ENCODE measurements at regions not wholly inside any gene's neighbourhood (a gene's known extent, or its start where the extent isn't known, plus 50 kb on each side); places are given as distances from the start of the nearest gene placed in this dataset.

DNA sequence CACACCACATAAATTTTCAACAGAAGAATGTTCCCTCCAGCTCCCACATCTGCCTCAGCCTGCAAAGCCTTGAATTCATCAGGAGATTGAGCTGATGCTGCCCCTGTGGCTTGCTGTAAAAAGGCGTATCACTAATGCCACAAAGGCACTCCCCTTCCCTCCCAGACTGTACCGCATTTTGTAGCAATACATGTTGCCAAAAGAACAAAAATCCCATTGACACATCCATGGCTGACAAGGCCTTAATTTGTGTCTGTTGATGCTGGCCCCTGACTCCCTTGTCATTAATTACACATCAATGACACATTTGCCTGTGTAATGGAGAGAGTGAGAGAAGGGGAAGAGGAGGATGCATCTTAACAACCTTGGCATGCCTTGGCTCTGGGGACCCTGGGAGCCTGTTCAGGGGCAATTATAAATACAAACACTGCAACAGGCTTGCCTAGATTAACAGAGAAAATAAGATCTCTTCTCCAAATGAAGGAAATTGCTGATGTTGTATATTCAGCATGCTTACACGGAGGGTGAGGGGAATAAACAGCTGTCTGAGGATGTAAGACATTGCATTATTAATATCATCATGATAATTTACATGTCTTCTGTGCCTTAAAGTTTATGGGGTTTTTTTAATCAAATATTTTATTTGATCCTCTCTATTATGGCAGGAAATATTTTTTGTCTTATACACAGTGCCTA is 264.0 kb downstream of the SUCLG1 start:
- no peak overlapping the region for H3K27ac ChIP-seq (ENCODE audit: control insufficient read depth, insufficient read depth, low read length)
- no peak overlapping the region for H2AFZ ChIP-seq (ENCODE audit: control insufficient read depth, low read length)
- dilution Hi-C loops (cut with MboI; ENCODE audit: extremely low pct_ligation_motif_present, low sequenced_read_pairs) = no loop called here
- H3K36me3 ChIP-seq (ENCODE audit: control insufficient read depth in 2 of 2, extremely low read depth in 1 of 2, insufficient read depth in 2 of 2, low read length in 2 of 2) = no peaks in the 10 kb centered on the region
- H3K4me3 ChIP-seq (ENCODE audit: control insufficient read depth in 2 of 3, extremely low read depth in 1 of 3, insufficient read depth in 2 of 3, low read depth in 1 of 3, low read length in 3 of 3) = no peak overlapping the region
- no peaks in the 10 kb centered on the region for H3K4me1 ChIP-seq (ENCODE audit: control insufficient read depth, extremely low read depth, insufficient read depth, low read length)
- no peaks in the 10 kb centered on the region for H3K9me1 ChIP-seq (ENCODE audit: control insufficient read depth, extremely low read depth, insufficient read depth, low read length)
- H3K4me2 ChIP-seq (ENCODE audit: control insufficient read depth, extremely low read depth, insufficient read depth, low read depth, low read length) = no peak overlapping the region
- FAIRE-seq (no peak), DNase-seq (ENCODE audit: low read depth, low spot score) (no peak)
- H4K20me1 ChIP-seq (ENCODE audit: control insufficient read depth, extremely low read depth, insufficient read depth, low read length) = no peaks in the 10 kb centered on the region
- no peaks in the 10 kb centered on the region for H3K9me3 ChIP-seq (ENCODE audit: control insufficient read depth, low read depth, low read length)
- H3K79me2 ChIP-seq (ENCODE audit: control insufficient read depth, insufficient read depth, low read length) = no peaks in the 10 kb centered on the region
- no peaks in the 10 kb centered on the region for H3K27me3 ChIP-seq (ENCODE audit: control insufficient read depth, extremely low read depth, insufficient read depth, low read length)
- no peak overlapping the region for H3K9ac ChIP-seq (ENCODE audit: control insufficient read depth, extremely low read depth, insufficient read depth, low read length)
- no peak for TF ChIP-seq EZH2 (IDR thresholded peaks at IDR 0.05; ENCODE audit: low read length)
- TF ChIP-seq, protein P1, sequence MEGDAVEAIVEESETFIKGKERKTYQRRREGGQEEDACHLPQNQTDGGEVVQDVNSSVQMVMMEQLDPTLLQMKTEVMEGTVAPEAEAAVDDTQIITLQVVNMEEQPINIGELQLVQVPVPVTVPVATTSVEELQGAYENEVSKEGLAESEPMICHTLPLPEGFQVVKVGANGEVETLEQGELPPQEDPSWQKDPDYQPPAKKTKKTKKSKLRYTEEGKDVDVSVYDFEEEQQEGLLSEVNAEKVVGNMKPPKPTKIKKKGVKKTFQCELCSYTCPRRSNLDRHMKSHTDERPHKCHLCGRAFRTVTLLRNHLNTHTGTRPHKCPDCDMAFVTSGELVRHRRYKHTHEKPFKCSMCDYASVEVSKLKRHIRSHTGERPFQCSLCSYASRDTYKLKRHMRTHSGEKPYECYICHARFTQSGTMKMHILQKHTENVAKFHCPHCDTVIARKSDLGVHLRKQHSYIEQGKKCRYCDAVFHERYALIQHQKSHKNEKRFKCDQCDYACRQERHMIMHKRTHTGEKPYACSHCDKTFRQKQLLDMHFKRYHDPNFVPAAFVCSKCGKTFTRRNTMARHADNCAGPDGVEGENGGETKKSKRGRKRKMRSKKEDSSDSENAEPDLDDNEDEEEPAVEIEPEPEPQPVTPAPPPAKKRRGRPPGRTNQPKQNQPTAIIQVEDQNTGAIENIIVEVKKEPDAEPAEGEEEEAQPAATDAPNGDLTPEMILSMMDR (optimal IDR thresholded peaks at IDR 0.05 in 1 of 3, IDR thresholded peaks at IDR 0.05 in 1 of 3, conservative IDR thresholded peaks at IDR 0.05 in 1 of 3; ENCODE audit: extremely low read depth in 1 of 3, insufficient read depth in 2 of 3, low read length in 3 of 3) = no peak

DNA sequence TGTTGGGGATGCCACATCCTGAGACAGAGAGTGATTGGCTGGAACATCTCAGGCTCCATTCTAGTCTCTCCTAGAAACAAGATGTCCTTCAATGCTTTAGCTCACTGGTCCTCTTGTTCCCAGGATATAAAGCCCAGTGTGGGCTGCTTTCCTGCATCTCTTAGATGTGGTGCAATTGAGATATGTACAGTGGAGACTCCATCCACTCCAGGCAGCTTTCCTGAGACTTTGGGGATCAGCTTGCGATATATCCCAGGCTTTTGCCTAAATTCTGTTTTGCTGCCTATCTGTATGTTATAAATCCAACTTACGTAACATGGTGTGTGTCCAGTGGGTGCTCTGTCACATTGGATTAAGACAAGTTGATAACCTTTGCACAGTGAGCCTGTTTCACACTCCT is 264.9 kb downstream of the SUCLG1 start:
- no peak overlapping the region for H3K4me2 ChIP-seq (ENCODE audit: control insufficient read depth, extremely low read depth, insufficient read depth, low read depth, low read length)
- no peaks in the 10 kb centered on the region for H3K9me3 ChIP-seq (ENCODE audit: control insufficient read depth, low read depth, low read length)
- no peaks in the 10 kb centered on the region for H3K9me1 ChIP-seq (ENCODE audit: control insufficient read depth, extremely low read depth, insufficient read depth, low read length)
- H3K27ac ChIP-seq (ENCODE audit: control insufficient read depth, insufficient read depth, low read length) = no peak overlapping the region
- no peak overlapping the region for H3K4me3 ChIP-seq (ENCODE audit: control insufficient read depth in 2 of 3, extremely low read depth in 1 of 3, insufficient read depth in 2 of 3, low read depth in 1 of 3, low read length in 3 of 3)
- TF ChIP-seq, protein P1 (optimal IDR thresholded peaks at IDR 0.05 in 1 of 3, IDR thresholded peaks at IDR 0.05 in 1 of 3, conservative IDR thresholded peaks at IDR 0.05 in 1 of 3; ENCODE audit: extremely low read depth in 1 of 3, insufficient read depth in 2 of 3, low read length in 3 of 3) = no peak
- TF ChIP-seq EZH2 (IDR thresholded peaks at IDR 0.05; ENCODE audit: low read length) = no peak
- no peaks in the 10 kb centered on the region for H3K27me3 ChIP-seq (ENCODE audit: control insufficient read depth, extremely low read depth, insufficient read depth, low read length)
- no peaks in the 10 kb centered on the region for H4K20me1 ChIP-seq (ENCODE audit: control insufficient read depth, extremely low read depth, insufficient read depth, low read length)
- dilution Hi-C loops (cut with MboI; ENCODE audit: extremely low pct_ligation_motif_present, low sequenced_read_pairs) = no loop called here
- DNase-seq (ENCODE audit: low read depth, low spot score) = no peak
- no peak overlapping the region for H3K9ac ChIP-seq (ENCODE audit: control insufficient read depth, extremely low read depth, insufficient read depth, low read length)
- no peaks in the 10 kb centered on the region for H3K4me1 ChIP-seq (ENCODE audit: control insufficient read depth, extremely low read depth, insufficient read depth, low read length)
- H2AFZ ChIP-seq (ENCODE audit: control insufficient read depth, low read length) = no peak overlapping the region
- H3K79me2 ChIP-seq (ENCODE audit: control insufficient read depth, insufficient read depth, low read length) = no peaks in the 10 kb centered on the region
- H3K36me3 ChIP-seq (ENCODE audit: control insufficient read depth in 2 of 2, extremely low read depth in 1 of 2, insufficient read depth in 2 of 2, low read length in 2 of 2) = no peaks in the 10 kb centered on the region
- FAIRE-seq = no peak
